ENCODE measurements at regions not wholly inside any gene's neighbourhood (a gene's known extent, or its start where the extent isn't known, plus 50 kb on each side); places are given as distances from the start of the nearest gene placed in this dataset.

DNA sequence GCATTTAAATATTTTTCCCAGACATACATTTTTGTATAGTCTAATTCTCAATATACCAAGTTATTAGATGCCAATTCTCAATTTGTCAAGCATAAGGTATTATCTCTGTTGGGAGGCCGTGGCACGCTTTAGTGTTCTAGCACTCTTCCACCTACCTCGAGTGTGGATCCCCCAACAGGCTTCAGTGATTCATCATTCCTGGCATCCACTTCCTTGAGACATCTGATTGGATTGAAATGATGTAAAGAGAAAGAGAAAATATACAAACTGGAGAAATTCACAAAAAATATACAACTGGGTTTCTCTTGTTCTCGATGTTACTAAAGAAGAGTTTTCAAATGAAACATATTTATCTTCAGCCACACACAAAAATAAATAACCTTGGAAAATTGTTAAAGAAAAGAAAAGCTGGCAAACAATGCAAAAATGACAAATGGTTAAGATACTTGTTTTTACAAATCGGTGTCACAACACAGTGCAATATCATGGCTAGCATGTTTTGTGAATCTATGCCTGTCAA, 218.0 kb upstream of the CDIN1 start:
- DNase-seq (ENCODE audit: low read depth) (peak; percentile 24), FAIRE-seq (no peak)
- Histone ChIP-seq H3K36me3 (ENCODE audit: control insufficient read depth, insufficient read depth, low read length) (no peaks in the 10 kb centered on the region), H3K4me3 (ENCODE audit: low read depth, low read length) (no peak overlapping the region), H3K27me3 (ENCODE audit: control insufficient read depth, insufficient read depth, low read length) (no peaks in the 10 kb centered on the region)
- no peak for TF ChIP-seq CTCF (IDR thresholded peaks at IDR 0.05; ENCODE audit: insufficient read depth, low read length, severe bottlenecking)

DNA sequence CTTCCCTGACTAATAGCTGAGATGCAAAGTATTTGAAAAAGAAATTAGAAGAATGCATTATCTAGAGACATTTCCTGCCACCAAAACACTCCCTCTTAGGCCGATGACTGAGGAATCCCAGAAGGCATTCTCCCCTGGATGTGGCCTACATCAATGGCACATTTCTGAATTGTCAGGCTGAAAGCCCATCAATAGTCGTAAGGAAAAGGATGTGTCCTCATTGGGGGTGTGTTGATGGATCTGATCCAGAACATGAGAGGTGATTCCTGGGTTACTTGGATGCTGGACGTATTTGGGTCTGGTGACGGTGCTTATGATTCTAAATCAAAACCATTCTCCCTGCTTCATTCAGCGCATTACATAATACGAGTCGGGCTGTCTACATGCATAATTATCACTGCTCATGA, 216.9 kb upstream of the CDIN1 start:
- FAIRE-seq (no peak), DNase-seq (ENCODE audit: low read depth) (no peak)
- Histone ChIP-seq H3K4me3 (ENCODE audit: low read depth, low read length) (no peak overlapping the region), H3K27me3 (ENCODE audit: control insufficient read depth, insufficient read depth, low read length) (no peaks in the 10 kb centered on the region), H3K36me3 (ENCODE audit: control insufficient read depth, insufficient read depth, low read length) (no peaks in the 10 kb centered on the region)
- TF ChIP-seq CTCF (IDR thresholded peaks at IDR 0.05; ENCODE audit: insufficient read depth, low read length, severe bottlenecking), result no peak

- no peaks in the 10 kb centered on the region for H3K36me3 ChIP-seq (ENCODE audit: control insufficient read depth, insufficient read depth, low read length)
- TF ChIP-seq CTCF (IDR thresholded peaks at IDR 0.05; ENCODE audit: insufficient read depth, low read length, severe bottlenecking), result no peak
- no peaks in the 10 kb centered on the region for H3K27me3 ChIP-seq (ENCODE audit: control insufficient read depth, insufficient read depth, low read length)
- no peak overlapping the region for H3K4me3 ChIP-seq (ENCODE audit: low read depth, low read length)
- DNase-seq (ENCODE audit: low read depth) (peak; percentile 9), FAIRE-seq (no peak)
Observed at GRCh38 chr15:36363335-36363734, 216.1 kb upstream of the CDIN1 start.

- Histone ChIP-seq H3K27me3 (ENCODE audit: control insufficient read depth, insufficient read depth, low read length) (no peaks in the 10 kb centered on the region), H3K36me3 (ENCODE audit: control insufficient read depth, insufficient read depth, low read length) (no peaks in the 10 kb centered on the region), H3K4me3 (ENCODE audit: low read depth, low read length) (no peak overlapping the region)
- no peak for TF ChIP-seq CTCF (IDR thresholded peaks at IDR 0.05; ENCODE audit: insufficient read depth, low read length, severe bottlenecking)
- FAIRE-seq, result no peak
- DNase-seq (ENCODE audit: low read depth), result no peak
Observed at GRCh38 chr15:36364377-36364776, 215.0 kb upstream of the CDIN1 start.

GRCh38 chr15:36365963-36366362, 213.5 kb upstream of the CDIN1 start:
- H3K27me3 ChIP-seq (ENCODE audit: control insufficient read depth, insufficient read depth, low read length), result no peaks in the 10 kb centered on the region
- TF ChIP-seq CTCF (IDR thresholded peaks at IDR 0.05; ENCODE audit: insufficient read depth, low read length, severe bottlenecking), result no peak
- FAIRE-seq (no peak), DNase-seq (ENCODE audit: low read depth) (peak; percentile 39)
- H3K4me3 ChIP-seq (ENCODE audit: low read depth, low read length), result no peak overlapping the region
- H3K36me3 ChIP-seq (ENCODE audit: control insufficient read depth, insufficient read depth, low read length), result no peaks in the 10 kb centered on the region

DNA sequence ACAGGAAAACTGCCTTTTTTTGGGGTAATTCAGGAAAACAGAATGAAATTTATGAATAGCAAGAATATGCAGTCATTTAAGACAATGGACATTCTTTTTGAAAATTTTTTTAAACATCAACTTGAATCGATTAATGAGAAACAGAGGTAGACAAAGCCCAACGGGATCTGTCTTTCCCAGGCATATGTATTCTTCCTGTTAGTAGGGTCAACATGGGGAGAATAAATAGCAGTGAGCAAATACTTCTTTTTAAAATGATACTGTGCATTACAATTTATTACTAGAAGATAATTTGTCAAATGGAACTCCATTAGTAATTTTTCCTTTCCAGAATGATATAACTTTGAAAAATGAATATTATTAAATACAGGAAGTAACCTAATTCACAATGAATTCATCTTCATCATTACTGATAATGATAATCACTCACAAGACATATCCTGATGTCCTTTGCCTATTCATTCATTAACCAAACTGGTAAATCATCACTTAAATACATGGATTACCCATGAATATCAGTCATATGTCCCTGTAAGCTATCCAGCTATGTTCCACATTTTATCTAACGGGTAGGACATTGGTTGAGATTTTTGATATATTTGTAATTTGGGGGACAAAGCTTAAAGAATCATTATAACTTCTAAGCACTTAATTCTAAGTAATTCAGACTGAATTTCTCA, 209.2 kb upstream of the CDIN1 start:
- Histone ChIP-seq H3K36me3 (ENCODE audit: control insufficient read depth, insufficient read depth, low read length) (no peaks in the 10 kb centered on the region), H3K4me3 (ENCODE audit: low read depth, low read length) (no peak overlapping the region), H3K27me3 (ENCODE audit: control insufficient read depth, insufficient read depth, low read length) (no peaks in the 10 kb centered on the region)
- FAIRE-seq (no peak), DNase-seq (ENCODE audit: low read depth) (no peak)
- no peak for TF ChIP-seq CTCF (IDR thresholded peaks at IDR 0.05; ENCODE audit: insufficient read depth, low read length, severe bottlenecking)
